HG02798 (cell line): ENCODE measurements at regions not wholly inside any gene's neighbourhood (a gene's known extent, or its start where the extent isn't known, plus 50 kb on each side); places are given as distances from the start of the nearest gene placed in this dataset.
"Not testable (repeated sequence)": the region's sequence is repeated elsewhere in the genome, so short reads cannot be mapped to it uniquely, and the experiment has no call there.

Experiments used
- ATAC-seq: cut with Tn5 transposase; IDR thresholded peaks from one replicate; pipeline ENCODE4 v1.9.1; 2021; ENCODE audit warnings: mild to moderate bottlenecking; ENCODE audit not compliant: unreplicated experiment, poor library complexity

- ATAC-seq: no peak
Measured at GRCh38 chr9:135304886-135305285, 174.7 kb upstream of the PPP1R26 start.

GRCh38 chr9:135305546-135306180 lies 173.9 kb upstream of the PPP1R26 start:
- ATAC-seq: no peak

DNA sequence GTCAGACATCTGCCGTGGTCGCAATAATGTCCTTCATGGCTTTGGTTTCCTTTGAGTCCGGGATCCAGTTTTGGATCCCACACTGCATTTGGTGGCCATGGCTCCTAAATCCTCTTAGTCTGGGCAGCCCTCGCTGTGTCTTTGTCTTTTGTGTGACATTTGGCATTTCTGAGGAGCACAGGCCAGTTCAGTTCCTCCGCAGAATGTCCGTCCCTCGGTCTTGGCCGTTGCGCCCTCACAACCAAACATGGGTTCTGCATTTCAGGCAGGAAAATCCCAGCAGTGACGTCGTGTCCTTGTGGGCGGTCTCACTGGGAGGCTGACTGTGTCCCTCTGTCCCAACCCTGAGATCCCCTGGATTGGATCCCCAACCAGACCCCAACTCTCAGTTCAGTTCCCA lies 172.9 kb upstream of the PPP1R26 start:
- no peak for ATAC-seq

GRCh38 chr9:135307300-135307699 lies 172.3 kb upstream of the PPP1R26 start:
- no peak for ATAC-seq

DNA sequence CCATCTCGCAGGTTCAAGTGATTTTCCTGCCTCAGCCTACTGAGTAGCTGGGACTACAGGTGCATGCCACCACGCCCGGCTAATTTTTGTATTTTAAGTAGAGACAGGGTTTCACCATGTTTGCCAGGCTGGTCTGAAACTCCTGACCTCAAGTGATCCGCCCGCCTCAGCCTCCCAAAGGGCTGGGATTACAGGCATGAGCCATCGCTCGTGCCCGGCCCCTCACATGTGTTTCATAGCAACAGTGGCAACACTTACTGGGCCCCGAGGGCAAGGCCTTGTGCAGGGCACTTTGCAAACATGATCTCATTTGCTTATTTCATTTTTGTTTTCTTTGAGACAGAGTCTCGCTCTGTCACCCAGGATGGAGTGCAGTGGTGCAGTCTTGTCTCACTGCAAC lies 171.7 kb upstream of the PPP1R26 start:
- ATAC-seq: not testable (repeated sequence)

DNA sequence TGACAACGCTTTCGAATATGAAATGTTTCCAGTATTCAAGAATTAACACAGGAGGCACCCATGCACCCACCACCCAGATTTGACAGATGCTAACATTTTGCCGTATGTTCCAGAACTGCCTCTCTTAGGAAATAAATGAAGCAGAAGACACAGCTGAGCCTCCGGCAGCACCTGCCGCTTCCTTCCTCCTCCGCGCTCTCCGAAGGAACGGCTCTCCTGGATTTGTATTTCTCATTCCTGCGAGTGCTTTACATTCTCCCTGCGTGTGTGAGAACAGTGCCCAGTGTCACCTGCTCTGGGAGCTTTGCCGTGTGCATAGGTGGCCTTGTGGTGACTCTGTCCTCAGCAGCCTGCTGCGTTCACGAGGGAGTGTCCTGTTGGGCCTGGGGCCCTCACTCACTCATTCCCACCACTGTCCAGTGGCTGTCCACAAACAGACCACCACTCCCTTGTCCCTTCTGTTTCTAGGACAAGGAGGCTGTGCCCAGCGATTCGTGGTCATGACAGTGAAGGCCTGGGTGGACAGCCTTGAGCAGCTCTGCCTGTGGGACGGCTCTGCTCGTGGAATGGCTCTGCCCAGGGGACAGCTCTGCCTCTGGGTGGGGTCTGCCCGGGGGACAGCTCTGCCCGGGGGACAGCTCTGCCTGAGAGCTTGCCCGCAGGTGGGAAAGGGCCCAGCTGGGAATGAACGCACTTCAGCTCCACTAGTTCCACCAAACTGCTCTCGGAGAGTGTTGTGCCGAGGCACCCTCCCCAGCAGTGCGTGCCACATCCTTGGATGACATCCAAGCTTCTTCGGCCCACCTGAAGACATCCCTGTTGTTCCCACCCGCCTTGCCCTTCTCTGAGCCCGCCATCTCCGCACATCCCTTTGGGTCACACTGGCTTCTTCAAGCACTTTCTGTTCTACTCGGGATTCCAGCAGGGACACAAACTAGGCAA lies 170.5 kb upstream of the PPP1R26 start:
- no peak for ATAC-seq

DNA sequence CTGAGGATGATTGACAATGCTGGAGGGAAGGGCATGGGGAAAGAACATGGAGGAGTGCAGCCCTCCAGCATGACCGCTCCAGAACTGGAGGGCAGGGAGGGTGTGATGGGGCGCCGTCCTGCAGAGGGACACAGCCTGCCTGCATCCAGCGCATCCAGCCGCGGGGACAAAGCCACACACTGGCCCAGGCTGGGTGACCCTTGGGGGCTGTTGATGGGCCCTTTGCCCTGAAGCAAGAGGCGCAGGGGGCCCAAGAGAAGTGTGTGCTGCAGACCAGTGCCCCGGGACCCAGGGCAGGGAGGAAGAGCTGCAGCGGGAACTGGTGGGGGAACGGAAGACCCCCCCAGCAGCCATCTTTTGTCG lies 169.8 kb upstream of the PPP1R26 start:
- ATAC-seq: no peak

DNA sequence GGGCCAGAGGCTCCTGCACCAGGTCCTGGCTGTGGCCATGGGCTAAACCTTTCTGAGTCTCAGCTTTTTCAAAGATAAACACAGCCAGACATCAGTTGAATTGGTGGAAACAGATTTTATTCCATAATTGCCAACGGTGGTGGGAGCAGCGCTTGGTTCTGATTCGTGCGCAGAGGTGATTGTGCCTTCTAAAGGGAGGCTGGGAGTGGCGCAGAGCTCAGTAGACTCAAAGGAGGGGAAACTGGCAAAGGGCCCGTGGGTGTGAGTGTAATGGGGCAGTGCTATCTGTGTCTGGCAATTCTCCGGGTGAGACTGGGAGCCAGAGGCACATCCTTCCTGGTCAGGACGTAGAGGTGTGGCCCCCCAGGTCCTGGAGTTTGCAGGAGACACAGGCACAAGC lies 169.4 kb upstream of the PPP1R26 start:
- no peak for ATAC-seq

- ATAC-seq: no peak
Measured at GRCh38 chr9:135315572-135315971, 164.0 kb upstream of the PPP1R26 start.

DNA sequence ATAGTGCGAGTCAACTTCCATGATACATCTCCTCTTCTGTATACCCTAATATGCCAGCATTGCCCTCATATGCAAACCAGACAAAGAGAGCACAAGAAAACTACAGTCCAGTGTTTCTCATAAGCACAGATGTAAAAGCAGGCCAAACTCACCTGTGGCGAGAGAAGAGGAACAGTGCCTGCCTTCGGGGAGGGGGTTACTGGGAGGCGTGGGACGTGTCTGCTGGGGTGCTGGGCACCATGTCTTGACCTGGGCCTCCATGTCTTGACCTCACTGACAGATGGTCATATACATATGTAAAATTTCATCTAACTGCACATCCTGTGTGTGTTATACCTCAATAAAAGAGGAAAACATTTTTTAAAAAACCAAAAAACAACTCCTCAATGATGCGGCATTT lies 159.3 kb upstream of the PPP1R26 start:
- ATAC-seq: no peak

DNA sequence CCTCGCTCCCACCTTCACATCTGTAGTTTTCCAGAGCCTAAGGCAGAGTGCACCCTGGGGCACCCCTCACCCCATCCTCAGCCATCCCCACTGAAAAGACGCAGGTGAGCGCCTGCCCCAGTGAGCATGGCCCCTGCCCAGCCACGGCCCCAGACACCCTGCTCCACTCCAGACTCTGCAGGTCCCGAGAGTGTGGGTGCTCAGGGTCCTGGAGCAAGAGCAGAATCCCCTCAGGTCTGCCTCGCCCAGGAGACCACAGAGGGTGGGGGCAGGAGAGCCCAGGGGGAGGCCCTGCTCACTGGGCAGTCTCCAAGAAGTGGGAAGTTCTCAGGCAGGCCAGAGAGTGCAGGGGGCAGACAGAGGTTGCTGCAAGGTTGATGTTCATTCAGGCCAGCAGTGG lies 158.6 kb upstream of the PPP1R26 start:
- no peak for ATAC-seq

DNA sequence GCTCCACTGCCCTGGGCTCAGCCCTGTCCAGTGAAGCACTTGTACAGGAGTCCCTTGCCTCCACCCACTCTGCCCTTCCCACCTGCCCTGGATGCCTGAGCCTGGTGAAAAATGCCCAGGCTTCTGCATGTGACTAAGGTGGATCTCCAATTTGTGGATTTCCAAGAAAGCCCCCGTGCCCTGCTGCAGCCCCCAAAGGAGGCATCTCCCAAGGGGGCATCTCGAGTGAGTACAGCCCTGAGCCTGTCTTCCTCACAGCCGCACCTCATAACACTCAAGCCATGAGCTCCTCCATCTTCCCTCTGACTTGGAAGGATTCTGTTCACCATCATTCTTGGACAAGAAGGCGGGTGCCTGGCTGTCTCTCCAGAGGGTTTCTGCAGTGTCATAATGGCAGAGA lies 158.0 kb upstream of the PPP1R26 start:
- no peak for ATAC-seq

- ATAC-seq: no peak
Measured at GRCh38 chr9:135324329-135324728, 155.3 kb upstream of the PPP1R26 start.

DNA sequence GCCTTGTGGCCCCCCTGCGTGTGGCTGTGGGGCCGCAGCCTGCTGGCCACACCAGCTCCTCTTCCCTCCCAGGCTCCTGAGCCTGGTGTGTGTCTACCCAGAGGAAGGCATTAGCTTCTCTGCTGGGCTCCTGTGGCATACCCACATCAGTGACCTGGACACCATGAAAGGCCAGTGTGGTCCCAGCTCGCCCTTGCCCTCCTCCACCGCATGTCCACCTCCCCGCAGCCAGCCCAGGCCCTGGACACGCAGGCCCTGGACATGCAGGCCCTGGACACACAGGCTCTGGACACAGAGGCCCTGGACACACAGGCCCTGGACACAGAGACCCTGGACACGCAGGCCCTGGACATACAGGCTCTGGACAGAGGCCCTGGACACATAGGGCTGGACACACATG lies 153.4 kb upstream of the PPP1R26 start:
- no peak for ATAC-seq

DNA sequence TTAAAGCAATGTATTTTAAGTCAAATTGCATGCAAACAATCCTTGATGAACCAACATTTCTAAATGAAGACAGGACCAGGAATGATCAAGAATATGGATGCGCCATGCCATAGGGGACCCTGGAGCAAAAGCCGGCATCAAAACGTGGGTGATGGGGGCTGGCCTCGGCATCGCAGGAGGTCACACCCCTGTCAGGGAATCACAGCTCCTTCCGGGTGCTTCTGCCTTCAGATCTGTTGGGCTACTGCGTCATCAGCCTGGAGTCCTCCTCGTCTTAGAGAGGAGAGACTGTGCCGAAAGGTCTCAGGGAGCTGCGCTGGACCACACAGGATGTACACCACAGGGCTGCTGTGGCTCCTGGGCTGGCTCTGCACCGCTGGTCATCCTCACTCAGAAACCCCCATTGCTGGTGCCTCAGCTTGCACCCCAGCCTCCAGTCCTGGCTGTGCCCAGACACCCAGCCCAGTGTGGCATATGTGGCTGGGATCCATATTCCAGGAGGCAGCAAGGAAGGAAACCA lies 152.9 kb upstream of the PPP1R26 start:
- no peak for ATAC-seq

- no peak for ATAC-seq
Measured at GRCh38 chr9:135328485-135329417, 150.8 kb upstream of the PPP1R26 start.

DNA sequence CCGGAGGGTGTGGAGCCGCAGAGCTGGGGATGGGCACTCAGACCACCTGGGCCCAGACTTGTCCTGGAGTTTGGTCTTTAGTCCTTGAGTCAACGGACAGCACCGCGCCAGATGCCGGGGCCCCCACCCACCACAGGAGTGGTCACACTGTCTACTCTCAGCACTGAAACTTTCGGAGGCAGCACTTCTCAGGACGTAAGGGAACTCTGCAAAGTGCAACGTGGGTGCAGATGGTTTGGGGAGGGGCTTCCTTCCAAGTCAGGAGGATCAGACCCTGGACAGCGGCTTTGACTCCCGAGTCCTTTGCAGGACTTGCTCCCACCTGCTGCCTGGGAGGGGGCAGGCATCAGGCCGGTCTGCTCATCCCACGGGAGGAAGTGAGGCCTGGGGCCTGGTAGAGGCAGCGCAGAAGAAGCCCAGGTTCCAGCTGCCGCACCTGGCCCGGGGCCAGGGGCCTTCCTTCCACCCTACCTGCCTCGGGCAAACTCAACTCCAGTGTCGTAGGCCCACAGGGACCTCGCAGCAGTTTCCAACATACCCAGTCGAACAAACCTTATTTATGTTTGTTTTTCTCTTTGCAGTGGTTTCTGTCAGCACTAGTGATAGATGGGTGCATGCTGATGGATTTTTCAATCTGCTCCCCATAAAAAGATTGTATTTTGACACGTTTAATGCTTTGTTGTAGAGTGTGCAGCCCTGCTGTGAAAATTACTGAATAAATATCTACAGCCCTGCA lies 149.8 kb upstream of the PPP1R26 start:
- ATAC-seq: no peak

DNA sequence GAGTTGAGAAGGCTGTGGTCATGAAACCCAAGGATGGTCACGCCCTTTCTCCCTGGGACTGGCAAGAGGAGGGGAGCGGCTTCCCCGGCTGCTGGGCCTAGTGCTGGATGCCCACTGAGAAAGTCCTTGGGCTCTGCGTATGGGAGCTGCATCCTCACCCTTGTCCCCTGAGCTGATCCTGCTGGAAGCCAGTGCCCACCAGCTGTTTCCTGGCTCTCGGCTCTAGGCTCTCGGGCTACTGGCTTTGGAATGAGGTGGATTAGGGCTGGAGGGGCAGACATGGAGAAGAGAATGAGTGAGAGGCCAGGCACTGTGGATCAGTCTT lies 149.3 kb upstream of the PPP1R26 start:
- ATAC-seq: no peak

DNA sequence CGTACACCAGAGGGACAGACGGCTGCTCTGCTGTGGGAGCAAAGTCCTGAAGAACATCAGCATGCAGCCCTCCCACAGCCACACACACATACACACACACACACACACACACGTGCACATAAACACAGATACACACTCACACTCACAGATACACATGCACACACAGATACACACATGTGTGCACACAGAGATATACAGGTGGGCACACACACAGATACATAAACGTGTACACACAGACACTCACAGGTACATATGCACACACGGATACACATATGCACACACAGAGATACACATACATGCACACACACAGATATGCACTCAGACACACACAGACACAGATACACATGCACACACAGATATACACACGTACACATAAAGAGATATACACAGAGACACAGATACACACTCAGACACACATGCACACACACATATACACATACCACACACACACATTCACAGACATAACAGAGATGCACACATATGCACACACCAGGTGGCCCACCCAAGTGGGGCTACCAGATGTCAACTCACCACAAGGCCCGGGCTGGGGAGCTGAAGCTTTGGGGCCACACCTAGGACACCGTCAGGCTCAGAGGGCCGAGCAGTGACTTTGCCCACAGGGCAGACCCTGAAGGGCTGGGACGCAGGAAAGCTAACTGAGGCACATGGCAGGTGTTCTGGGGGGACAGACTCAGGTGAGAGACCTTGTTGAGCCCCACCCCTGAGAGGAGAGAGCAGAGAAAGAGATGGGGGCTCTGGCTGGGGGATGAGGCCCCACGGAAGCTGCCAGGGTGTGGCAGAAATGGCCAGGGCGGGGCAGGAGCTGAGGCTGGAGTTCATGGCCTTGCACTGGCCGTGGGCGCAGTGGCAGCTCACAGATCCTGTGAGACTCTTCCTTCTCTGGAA lies 148.6 kb upstream of the PPP1R26 start:
- no peak for ATAC-seq
